Loucy (cell line): ENCODE measurements at regions not wholly inside any gene's neighbourhood (a gene's known extent, or its start where the extent isn't known, plus 50 kb on each side); places are given as distances from the start of the nearest gene placed in this dataset.

Source experiments
- H2AFZ ChIP-seq: fragments of 200-600 bp; sonication (generic); 2 replicates; pipeline ENCODE4 v1.6.0; 2016; ENCODE audit warnings: antibody characterized with exemption, mild to moderate bottlenecking, low read length, moderate library complexity
- H3F3A ChIP-seq: fragments of 200-600 bp; 2 replicates; pipeline ENCODE4 v1.6.0; 2016; ENCODE audit warnings: antibody characterized with exemption, low read depth, mild to moderate bottlenecking
- H3K27me3 ChIP-seq: fragments of 200-600 bp; sonication (generic); 2 replicates; pipeline ENCODE4 v1.6.1; 2014; ENCODE audit warnings: low read length, mild to moderate bottlenecking; ENCODE audit not compliant: insufficient read depth, poor library complexity, severe bottlenecking
- H3K36me3 ChIP-seq: fragments of 200-600 bp; sonication (generic); 2 replicates; pipeline ENCODE4 v1.6.1; 2016; ENCODE audit warnings: low read length; ENCODE audit not compliant: insufficient read depth
- H3K4me1 ChIP-seq: fragments of 200-600 bp; sonication (generic); 2 replicates; pipeline ENCODE4 v1.5.1; 2014; ENCODE audit warnings: low read length, mild to moderate bottlenecking; ENCODE audit not compliant: insufficient read depth, poor library complexity, severe bottlenecking
- H3K4me2 ChIP-seq: fragments of 200-600 bp; sonication (generic); 2 replicates; pipeline ENCODE4 v1.6.0; 2014; ENCODE audit warnings: antibody characterized with exemption, low read length, low read depth, mild to moderate bottlenecking; ENCODE audit not compliant: poor library complexity, severe bottlenecking
- H3K4me3 ChIP-seq: fragments of 200-600 bp; sonication (generic); 2 replicates; pipeline ENCODE4 v1.5.1; 2014; ENCODE audit warnings: low read length, mild to moderate bottlenecking, mixed read lengths; ENCODE audit not compliant: poor library complexity, severe bottlenecking
- H3K79me2 ChIP-seq: fragments of 200-600 bp; sonication (generic); 2 replicates; pipeline ENCODE4 v1.6.1; 2014; ENCODE audit warnings: low read length; ENCODE audit not compliant: insufficient read depth
- H3K9ac ChIP-seq: fragments of 200-600 bp; sonication (generic); 2 replicates; pipeline ENCODE4 v1.6.0; 2014; ENCODE audit warnings: mild to moderate bottlenecking, low read depth, low read length, moderate library complexity; ENCODE audit not compliant: poor library complexity, severe bottlenecking
- H3K9me2 ChIP-seq: fragments of 200-600 bp; sonication (generic); replicated peaks from 2 replicates; pipeline ENCODE4 v1.6.1; 2016; ENCODE audit warnings: low read depth, low read length, mixed read lengths
- H3K9me3 ChIP-seq: fragments of 200-600 bp; sonication (generic); 2 replicates; pipeline ENCODE4 v1.6.1; 2014; ENCODE audit warnings: mild to moderate bottlenecking, antibody characterized with exemption, low read length, low read depth; ENCODE audit not compliant: insufficient read depth
- H4K20me1 ChIP-seq: fragments of 200-600 bp; sonication (generic); 2 replicates; pipeline ENCODE4 v1.6.0; 2014; ENCODE audit warnings: antibody characterized with exemption, low read length, mild to moderate bottlenecking; ENCODE audit not compliant: insufficient read depth, poor library complexity, severe bottlenecking
- EZH2phosphoT487 ChIP-seq: fragments of 200-600 bp; IDR thresholded peaks from 2 replicates; pipeline ENCODE4 v1.6.1; 2018; ENCODE audit warnings: antibody characterized with exemption, mild to moderate bottlenecking, moderate library complexity, borderline replicate concordance
- TF ChIP-seq, protein P1 (sequence below): fragments of 200-600 bp; sonication (generic); conservative IDR thresholded peaks from 2 replicates; pipeline ENCODE4 v1.5.1; 2014; ENCODE audit warnings: mild to moderate bottlenecking, antibody characterized with exemption, low read length

- Histone ChIP-seq H3K9me3 (no peaks in the 10 kb centered on the region), H3K27me3 (no peaks in the 10 kb centered on the region), H3F3A (no peaks in the 10 kb centered on the region), H3K4me1 (no peaks in the 10 kb centered on the region), H3K4me3 (no peak overlapping the region), H3K9me2 (no peaks in the 10 kb centered on the region), H3K9ac (no peak overlapping the region), H3K4me2 (no peak overlapping the region), H2AFZ (no peak overlapping the region), H3K79me2 (no peaks in the 10 kb centered on the region), H3K36me3 (no peaks in the 10 kb centered on the region), H4K20me1 (no peaks in the 10 kb centered on the region)
- TF ChIP-seq, protein P1, sequence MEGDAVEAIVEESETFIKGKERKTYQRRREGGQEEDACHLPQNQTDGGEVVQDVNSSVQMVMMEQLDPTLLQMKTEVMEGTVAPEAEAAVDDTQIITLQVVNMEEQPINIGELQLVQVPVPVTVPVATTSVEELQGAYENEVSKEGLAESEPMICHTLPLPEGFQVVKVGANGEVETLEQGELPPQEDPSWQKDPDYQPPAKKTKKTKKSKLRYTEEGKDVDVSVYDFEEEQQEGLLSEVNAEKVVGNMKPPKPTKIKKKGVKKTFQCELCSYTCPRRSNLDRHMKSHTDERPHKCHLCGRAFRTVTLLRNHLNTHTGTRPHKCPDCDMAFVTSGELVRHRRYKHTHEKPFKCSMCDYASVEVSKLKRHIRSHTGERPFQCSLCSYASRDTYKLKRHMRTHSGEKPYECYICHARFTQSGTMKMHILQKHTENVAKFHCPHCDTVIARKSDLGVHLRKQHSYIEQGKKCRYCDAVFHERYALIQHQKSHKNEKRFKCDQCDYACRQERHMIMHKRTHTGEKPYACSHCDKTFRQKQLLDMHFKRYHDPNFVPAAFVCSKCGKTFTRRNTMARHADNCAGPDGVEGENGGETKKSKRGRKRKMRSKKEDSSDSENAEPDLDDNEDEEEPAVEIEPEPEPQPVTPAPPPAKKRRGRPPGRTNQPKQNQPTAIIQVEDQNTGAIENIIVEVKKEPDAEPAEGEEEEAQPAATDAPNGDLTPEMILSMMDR: no peak
These were observed 161.3 kb upstream of the PCDH15 start for GRCh38 chr10:54962134-54962900.

GRCh38 chr10:54961040-54961439, 160.0 kb upstream of the PCDH15 start:
- H3K79me2 ChIP-seq: no peaks in the 10 kb centered on the region
- H2AFZ ChIP-seq: no peak overlapping the region

DNA sequence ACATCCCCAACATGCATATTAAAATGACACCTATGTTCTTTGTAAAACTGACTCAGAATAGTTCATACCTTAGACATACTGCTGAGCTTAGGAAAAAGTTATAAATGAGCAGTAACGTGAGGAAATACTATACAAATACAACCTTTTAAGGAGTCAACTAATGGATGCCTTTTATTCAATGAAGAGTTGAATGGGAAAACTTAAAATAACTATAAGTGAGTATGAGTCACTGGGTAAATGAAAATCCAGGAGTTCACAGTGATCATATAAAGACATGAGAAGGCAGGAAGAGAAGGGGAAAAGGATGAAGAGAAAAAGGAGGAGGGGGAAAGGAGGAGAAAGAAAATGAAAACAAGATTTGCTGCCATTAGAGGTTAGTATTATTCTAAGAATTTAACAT, 157.8 kb upstream of the PCDH15 start:
- TF ChIP-seq EZH2phosphoT487: no peak
- TF ChIP-seq, protein P1: no peak
- no peaks in the 10 kb centered on the region for H3K9me3 ChIP-seq
- no peaks in the 10 kb centered on the region for H4K20me1 ChIP-seq
- H3K4me2 ChIP-seq: no peak overlapping the region
- no peak overlapping the region for H3K9ac ChIP-seq
- no peaks in the 10 kb centered on the region for H3K9me2 ChIP-seq
- no peaks in the 10 kb centered on the region for H3K27me3 ChIP-seq
- H3K79me2 ChIP-seq: no peaks in the 10 kb centered on the region
- no peaks in the 10 kb centered on the region for H3F3A ChIP-seq
- H3K4me3 ChIP-seq: no peak overlapping the region
- H3K36me3 ChIP-seq: no peaks in the 10 kb centered on the region
- H2AFZ ChIP-seq: no peak overlapping the region
- no peaks in the 10 kb centered on the region for H3K4me1 ChIP-seq

More at GRCh38 chr10:54961040-54961439, 160.0 kb upstream of the PCDH15 start:
- Histone ChIP-seq H3K36me3 (no peaks in the 10 kb centered on the region), H3K27me3 (no peaks in the 10 kb centered on the region), H3K9me2 (no peaks in the 10 kb centered on the region), H3K4me1 (no peaks in the 10 kb centered on the region), H3K4me3 (no peak overlapping the region), H3K9me3 (no peaks in the 10 kb centered on the region), H3K9ac (no peak overlapping the region), H4K20me1 (no peaks in the 10 kb centered on the region), H3F3A (no peaks in the 10 kb centered on the region), H3K4me2 (no peak overlapping the region)
- TF ChIP-seq EZH2phosphoT487: no peak
- TF ChIP-seq, protein P1: no peak
